SK-N-SH treated with all-trans-retinoic acid at 6 μM for 48 hours (cell line): ENCODE measurements at regions not wholly inside any gene's neighbourhood (a gene's known extent, or its start where the extent isn't known, plus 50 kb on each side); places are given as distances from the start of the nearest gene placed in this dataset.

ENCODE experiments used
- ATAC-seq: fragments of 200-7000 bp; cut with Tn5 transposase; 3 replicates; pipeline ENCODE4 v1.9.1; 2020; ENCODE audit warnings: mild to moderate bottlenecking, moderate library complexity
- ARNTL ChIP-seq: fragments of 450-650 bp; formaldehyde crosslinking; IDR thresholded peaks from 2 replicates; pipeline ENCODE4 v1.5.0; 2020; ENCODE audit warnings: low read depth, mild to moderate bottlenecking, moderate library complexity, borderline replicate concordance
- BACH2 ChIP-seq: fragments of 250-450 bp; sonication (Bioruptor Pico); IDR thresholded peaks from 2 replicates; pipeline ENCODE4 v1.9.0; 2021; ENCODE audit warnings: mild to moderate bottlenecking, borderline replicate concordance
- ESRRG ChIP-seq: fragments of 250-450 bp; sonication (Bioruptor Pico); IDR thresholded peaks from 2 replicates; pipeline ENCODE4 v1.6.1; 2021; ENCODE audit warnings: mild to moderate bottlenecking
- ISL1 ChIP-seq: fragments of 250-450 bp; sonication (Bioruptor Pico); IDR thresholded peaks from 2 replicates; pipeline ENCODE4 v2.1.2; 2022; ENCODE audit warnings: mild to moderate bottlenecking, moderate library complexity
- OSR1 ChIP-seq: fragments of 250-450 bp; sonication (Bioruptor Pico); IDR thresholded peaks from 2 replicates; pipeline ENCODE4 v1.8.0; 2022; ENCODE audit warnings: moderate library complexity, mild to moderate bottlenecking, inconsistent platforms
- PPARA ChIP-seq: fragments of 250-450 bp; sonication (Bioruptor Pico); IDR thresholded peaks from 2 replicates; pipeline ENCODE4 v1.5.0; 2020; ENCODE audit warnings: mild to moderate bottlenecking, borderline replicate concordance
- RARB ChIP-seq: fragments of 250-450 bp; sonication (Bioruptor Pico); IDR thresholded peaks from 2 replicates; pipeline ENCODE4 v1.8.0; 2021; ENCODE audit warnings: mild to moderate bottlenecking, moderate library complexity
- SNAI2 ChIP-seq: fragments of 250-450 bp; sonication (Bioruptor Pico); IDR thresholded peaks from 2 replicates; pipeline ENCODE4 v1.5.0; 2020; ENCODE audit warnings: mild to moderate bottlenecking, moderate library complexity
- TCF4 ChIP-seq: fragments of 250-450 bp; sonication (Bioruptor Pico); IDR thresholded peaks from 2 replicates; pipeline ENCODE4 v1.8.0; 2021; ENCODE audit warnings: mild to moderate bottlenecking, moderate library complexity, borderline replicate concordance
- ZFP3 ChIP-seq: fragments of 250-450 bp; sonication (Bioruptor Pico); IDR thresholded peaks from 2 replicates; pipeline ENCODE4 v1.5.0; 2020; ENCODE audit warnings: mild to moderate bottlenecking, moderate library complexity
- ZFP30 ChIP-seq: fragments of 450-650 bp; formaldehyde crosslinking; IDR thresholded peaks from 2 replicates; pipeline ENCODE4 v1.5.0; 2022; ENCODE audit warnings: mild to moderate bottlenecking, moderate library complexity
- ZNF565 ChIP-seq: fragments of 450-650 bp; formaldehyde crosslinking; conservative IDR thresholded peaks from 2 replicates; pipeline ENCODE4 v1.5.0; 2020; ENCODE audit warnings: low read depth, mild to moderate bottlenecking, moderate library complexity
- ZNF70 ChIP-seq: fragments of 450-650 bp; formaldehyde crosslinking; IDR thresholded peaks from 2 replicates; pipeline ENCODE4 v1.5.0; 2020; ENCODE audit warnings: mild to moderate bottlenecking, moderate library complexity
- TF ChIP-seq, protein P1 (sequence below): fragments of 250-450 bp; sonication (Bioruptor Pico); IDR thresholded peaks from 2 replicates; pipeline ENCODE4 v1.8.0; 2020; ENCODE audit warnings: mild to moderate bottlenecking, moderate library complexity, borderline replicate concordance
- TF ChIP-seq, protein P2 (sequence below): fragments of 250-450 bp; sonication (Bioruptor Pico); IDR thresholded peaks from 2 replicates; pipeline ENCODE4 v1.8.0; 2021; ENCODE audit warnings: low read depth, mild to moderate bottlenecking, moderate library complexity, borderline replicate concordance
- TF ChIP-seq, protein P3 (sequence below): fragments of 250-450 bp; sonication (Bioruptor Pico); IDR thresholded peaks from 2 replicates; pipeline ENCODE4 v1.5.1; 2021; ENCODE audit warnings: mild to moderate bottlenecking, moderate library complexity

DNA sequence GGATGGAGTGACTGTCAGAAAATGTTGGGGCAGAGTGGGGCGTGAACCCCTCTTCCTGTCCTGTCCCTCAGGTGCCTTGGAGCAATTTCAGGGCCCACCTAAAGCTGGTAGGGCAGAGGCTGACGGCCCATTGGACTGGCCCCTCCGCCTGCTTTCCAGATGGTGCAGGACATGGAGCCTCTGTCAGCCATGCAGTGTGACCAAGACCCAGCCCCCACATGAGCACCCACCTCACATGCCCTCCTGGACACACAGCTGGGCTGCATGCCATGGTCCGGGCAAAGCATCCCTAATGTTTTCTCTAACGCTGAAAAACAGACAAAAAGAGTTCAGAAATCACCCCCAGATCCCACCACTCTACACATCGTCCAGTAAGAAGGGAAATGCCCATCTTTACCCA, 51.3 kb upstream of the PSAP start:
- TF ChIP-seq ESRRG (no peak), PPARA (CRISPR knock-in tag) (no peak), ISL1 (CRISPR knock-in tag) (no peak), ZFP30 (CRISPR knock-in tag) (no peak), TCF4 (CRISPR knock-in tag) (no peak), BACH2 (CRISPR knock-in tag) (no peak), ZNF565 (CRISPR knock-in tag) (no peak), OSR1 (CRISPR knock-in tag) (no peak), ARNTL (CRISPR knock-in tag) (no peak), ZFP3 (no peak), ZNF70 (CRISPR knock-in tag) (no peak), SNAI2 (CRISPR knock-in tag) (no peak), RARB (no peak)
- TF ChIP-seq, protein P1, sequence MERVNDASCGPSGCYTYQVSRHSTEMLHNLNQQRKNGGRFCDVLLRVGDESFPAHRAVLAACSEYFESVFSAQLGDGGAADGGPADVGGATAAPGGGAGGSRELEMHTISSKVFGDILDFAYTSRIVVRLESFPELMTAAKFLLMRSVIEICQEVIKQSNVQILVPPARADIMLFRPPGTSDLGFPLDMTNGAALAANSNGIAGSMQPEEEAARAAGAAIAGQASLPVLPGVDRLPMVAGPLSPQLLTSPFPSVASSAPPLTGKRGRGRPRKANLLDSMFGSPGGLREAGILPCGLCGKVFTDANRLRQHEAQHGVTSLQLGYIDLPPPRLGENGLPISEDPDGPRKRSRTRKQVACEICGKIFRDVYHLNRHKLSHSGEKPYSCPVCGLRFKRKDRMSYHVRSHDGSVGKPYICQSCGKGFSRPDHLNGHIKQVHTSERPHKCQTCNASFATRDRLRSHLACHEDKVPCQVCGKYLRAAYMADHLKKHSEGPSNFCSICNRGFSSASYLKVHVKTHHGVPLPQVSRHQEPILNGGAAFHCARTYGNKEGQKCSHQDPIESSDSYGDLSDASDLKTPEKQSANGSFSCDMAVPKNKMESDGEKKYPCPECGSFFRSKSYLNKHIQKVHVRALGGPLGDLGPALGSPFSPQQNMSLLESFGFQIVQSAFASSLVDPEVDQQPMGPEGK (CRISPR knock-in tag): no peak
- TF ChIP-seq, protein P2, sequence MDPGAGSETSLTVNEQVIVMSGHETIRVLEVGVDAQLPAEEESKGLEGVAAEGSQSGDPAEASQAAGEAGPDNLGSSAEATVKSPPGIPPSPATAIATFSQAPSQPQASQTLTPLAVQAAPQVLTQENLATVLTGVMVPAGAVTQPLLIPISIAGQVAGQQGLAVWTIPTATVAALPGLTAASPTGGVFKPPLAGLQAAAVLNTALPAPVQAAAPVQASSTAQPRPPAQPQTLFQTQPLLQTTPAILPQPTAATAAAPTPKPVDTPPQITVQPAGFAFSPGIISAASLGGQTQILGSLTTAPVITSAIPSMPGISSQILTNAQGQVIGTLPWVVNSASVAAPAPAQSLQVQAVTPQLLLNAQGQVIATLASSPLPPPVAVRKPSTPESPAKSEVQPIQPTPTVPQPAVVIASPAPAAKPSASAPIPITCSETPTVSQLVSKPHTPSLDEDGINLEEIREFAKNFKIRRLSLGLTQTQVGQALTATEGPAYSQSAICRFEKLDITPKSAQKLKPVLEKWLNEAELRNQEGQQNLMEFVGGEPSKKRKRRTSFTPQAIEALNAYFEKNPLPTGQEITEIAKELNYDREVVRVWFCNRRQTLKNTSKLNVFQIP: no peak
- TF ChIP-seq, protein P3, sequence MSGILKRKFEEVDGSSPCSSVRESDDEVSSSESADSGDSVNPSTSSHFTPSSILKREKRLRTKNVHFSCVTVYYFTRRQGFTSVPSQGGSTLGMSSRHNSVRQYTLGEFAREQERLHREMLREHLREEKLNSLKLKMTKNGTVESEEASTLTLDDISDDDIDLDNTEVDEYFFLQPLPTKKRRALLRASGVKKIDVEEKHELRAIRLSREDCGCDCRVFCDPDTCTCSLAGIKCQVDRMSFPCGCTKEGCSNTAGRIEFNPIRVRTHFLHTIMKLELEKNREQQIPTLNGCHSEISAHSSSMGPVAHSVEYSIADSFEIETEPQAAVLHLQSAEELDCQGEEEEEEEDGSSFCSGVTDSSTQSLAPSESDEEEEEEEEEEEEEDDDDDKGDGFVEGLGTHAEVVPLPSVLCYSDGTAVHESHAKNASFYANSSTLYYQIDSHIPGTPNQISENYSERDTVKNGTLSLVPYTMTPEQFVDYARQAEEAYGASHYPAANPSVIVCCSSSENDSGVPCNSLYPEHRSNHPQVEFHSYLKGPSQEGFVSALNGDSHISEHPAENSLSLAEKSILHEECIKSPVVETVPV: no peak
- ATAC-seq: no peak
